ENCODE measurements at regions not wholly inside any gene's neighbourhood (a gene's known extent, or its start where the extent isn't known, plus 50 kb on each side); places are given as distances from the start of the nearest gene placed in this dataset.

DNA sequence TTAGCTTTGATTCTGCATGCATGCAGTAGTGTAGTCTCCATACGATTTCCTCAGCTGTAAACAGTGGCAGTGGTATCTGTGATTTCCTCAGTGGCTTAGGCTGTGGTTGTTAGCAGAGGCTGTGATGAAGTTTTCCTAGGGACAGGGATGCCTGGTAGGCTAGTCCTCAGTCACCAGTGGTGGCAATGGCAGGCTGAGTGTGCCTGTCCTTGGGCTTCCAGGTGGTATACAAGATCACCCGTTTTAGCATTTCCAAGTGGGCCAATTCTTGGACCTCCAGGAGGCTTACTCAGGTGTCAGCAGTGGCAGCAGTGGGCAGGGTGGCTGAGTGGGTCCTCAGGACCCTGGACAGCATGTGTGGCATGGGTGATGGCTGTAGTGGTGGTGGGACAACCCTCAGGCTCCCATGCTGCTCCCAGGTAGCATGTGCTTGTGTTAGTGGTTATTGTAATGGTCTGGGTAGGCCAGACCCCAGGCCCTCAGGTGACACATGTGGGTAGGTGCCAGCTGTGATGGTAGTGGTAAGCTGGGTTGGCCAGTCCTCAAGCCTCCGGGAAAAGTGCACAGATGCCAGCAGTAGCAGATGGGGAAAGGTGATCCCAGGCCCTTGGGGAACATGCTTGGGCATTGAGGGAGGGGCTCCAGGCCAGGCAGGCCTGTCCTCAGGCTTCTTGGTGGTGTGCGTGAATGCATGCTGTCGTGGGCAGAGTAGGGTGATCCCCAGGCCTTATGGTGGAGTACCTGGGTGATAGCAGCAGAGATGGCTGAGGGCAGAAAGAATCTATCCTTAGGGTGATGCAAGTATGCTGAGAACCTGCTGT lies 146.5 kb downstream of the PAPOLA start:
- no peak for TF ChIP-seq POLR2A (IDR thresholded peaks at IDR 0.05; ENCODE audit: extremely low read depth, insufficient read length)
- TF ChIP-seq, protein P1, sequence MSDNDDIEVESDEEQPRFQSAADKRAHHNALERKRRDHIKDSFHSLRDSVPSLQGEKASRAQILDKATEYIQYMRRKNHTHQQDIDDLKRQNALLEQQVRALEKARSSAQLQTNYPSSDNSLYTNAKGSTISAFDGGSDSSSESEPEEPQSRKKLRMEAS (IDR thresholded peaks at IDR 0.05; ENCODE audit: low read depth, low read length) = no peak
- TF ChIP-seq, protein P2, sequence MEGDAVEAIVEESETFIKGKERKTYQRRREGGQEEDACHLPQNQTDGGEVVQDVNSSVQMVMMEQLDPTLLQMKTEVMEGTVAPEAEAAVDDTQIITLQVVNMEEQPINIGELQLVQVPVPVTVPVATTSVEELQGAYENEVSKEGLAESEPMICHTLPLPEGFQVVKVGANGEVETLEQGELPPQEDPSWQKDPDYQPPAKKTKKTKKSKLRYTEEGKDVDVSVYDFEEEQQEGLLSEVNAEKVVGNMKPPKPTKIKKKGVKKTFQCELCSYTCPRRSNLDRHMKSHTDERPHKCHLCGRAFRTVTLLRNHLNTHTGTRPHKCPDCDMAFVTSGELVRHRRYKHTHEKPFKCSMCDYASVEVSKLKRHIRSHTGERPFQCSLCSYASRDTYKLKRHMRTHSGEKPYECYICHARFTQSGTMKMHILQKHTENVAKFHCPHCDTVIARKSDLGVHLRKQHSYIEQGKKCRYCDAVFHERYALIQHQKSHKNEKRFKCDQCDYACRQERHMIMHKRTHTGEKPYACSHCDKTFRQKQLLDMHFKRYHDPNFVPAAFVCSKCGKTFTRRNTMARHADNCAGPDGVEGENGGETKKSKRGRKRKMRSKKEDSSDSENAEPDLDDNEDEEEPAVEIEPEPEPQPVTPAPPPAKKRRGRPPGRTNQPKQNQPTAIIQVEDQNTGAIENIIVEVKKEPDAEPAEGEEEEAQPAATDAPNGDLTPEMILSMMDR (IDR thresholded peaks at IDR 0.05; ENCODE audit: low read depth, low read length) = no peak
- TF ChIP-seq MYC (IDR thresholded peaks at IDR 0.05; ENCODE audit: low read depth, low read length) = no peak
- DNase-seq (ENCODE audit: low read depth) = no peak
- H3K4me3 ChIP-seq (ENCODE audit: low read depth, low read length) = no peak overlapping the region

DNA sequence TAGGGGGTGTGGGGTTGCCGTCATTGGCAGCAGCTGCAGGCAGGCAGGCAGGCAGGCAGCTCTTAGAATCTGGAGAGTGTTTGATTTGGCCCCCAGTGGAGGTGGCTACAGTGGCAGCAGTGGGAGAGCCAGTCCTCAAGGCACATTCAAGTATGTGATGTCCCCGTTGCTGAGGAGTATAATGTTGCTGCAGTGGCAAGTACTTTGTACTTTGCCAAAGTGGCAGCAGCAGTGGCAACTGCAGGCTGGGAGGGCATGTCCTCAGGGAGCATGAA lies 147.1 kb downstream of the PAPOLA start:
- DNase-seq (ENCODE audit: low read depth) = no peak
- no peak overlapping the region for H3K4me3 ChIP-seq (ENCODE audit: low read depth, low read length)
- TF ChIP-seq, protein P1 (IDR thresholded peaks at IDR 0.05; ENCODE audit: low read depth, low read length) = no peak
- TF ChIP-seq POLR2A (IDR thresholded peaks at IDR 0.05; ENCODE audit: extremely low read depth, insufficient read length) (no peak), MYC (IDR thresholded peaks at IDR 0.05; ENCODE audit: low read depth, low read length) (no peak)
- TF ChIP-seq, protein P2 (IDR thresholded peaks at IDR 0.05; ENCODE audit: low read depth, low read length) = no peak

DNA sequence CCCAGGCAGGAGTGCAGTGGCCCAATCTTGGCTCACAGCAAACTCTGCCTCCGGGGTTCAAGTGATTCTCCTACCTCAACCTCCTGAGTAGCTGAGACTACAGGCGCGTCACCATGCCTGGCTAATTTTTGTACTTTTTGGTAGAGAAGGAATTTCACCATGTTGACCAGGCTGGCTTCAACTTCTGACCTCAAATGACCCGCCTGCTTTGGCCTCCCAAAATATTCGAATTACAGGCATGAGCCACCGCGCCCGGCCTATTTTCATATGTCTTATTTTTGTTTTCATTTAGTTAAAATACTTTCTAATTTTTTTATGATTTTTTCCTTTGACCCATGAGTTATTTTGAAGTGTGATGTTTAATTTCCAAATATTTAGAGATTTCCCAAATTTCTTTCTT lies 143.6 kb upstream of the VRK1 start:
- H3K4me3 ChIP-seq (ENCODE audit: low read depth, low read length) = no peak overlapping the region
- DNase-seq (ENCODE audit: low read depth) = no peak
- TF ChIP-seq POLR2A (IDR thresholded peaks at IDR 0.05; ENCODE audit: extremely low read depth, insufficient read length) (no peak), MYC (IDR thresholded peaks at IDR 0.05; ENCODE audit: low read depth, low read length) (no peak)
- TF ChIP-seq, protein P2 (IDR thresholded peaks at IDR 0.05; ENCODE audit: low read depth, low read length) = no peak
- TF ChIP-seq, protein P1 (IDR thresholded peaks at IDR 0.05; ENCODE audit: low read depth, low read length) = no peak

DNA sequence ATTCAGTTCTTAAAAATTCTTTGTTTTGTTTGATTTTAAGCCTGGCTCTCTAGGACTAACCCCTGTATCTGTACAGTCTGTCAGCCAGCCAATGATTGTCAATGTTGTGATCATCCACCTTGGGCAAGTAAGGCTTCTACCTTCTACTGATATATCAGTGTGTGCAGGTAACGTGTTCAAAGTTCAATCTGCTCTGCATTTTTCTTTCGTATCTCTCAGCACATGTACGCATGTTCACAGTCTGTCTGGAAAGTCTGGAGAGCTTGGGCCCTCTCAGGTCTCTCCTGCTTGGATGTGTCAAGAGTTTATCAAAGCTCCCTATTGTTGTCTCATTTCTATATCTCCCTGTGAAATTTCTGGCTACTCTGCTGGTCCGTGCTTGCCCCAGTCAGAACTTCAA lies 138.6 kb upstream of the VRK1 start:
- no peak for TF ChIP-seq MYC (IDR thresholded peaks at IDR 0.05; ENCODE audit: low read depth, low read length)
- TF ChIP-seq, protein P2 (IDR thresholded peaks at IDR 0.05; ENCODE audit: low read depth, low read length) = no peak
- DNase-seq (ENCODE audit: low read depth) = no peak
- no peak overlapping the region for H3K4me3 ChIP-seq (ENCODE audit: low read depth, low read length)

- no peak for TF ChIP-seq MYC (IDR thresholded peaks at IDR 0.05; ENCODE audit: low read depth, low read length)
- TF ChIP-seq POLR2A (IDR thresholded peaks at IDR 0.05; ENCODE audit: extremely low read depth, insufficient read length) = no peak
- TF ChIP-seq, protein P1 (IDR thresholded peaks at IDR 0.05; ENCODE audit: low read depth, low read length) = no peak
- TF ChIP-seq, protein P2 (IDR thresholded peaks at IDR 0.05; ENCODE audit: low read depth, low read length) = no peak
- H3K4me3 ChIP-seq (ENCODE audit: low read depth, low read length) = no peak overlapping the region
- no peak for DNase-seq (ENCODE audit: low read depth)
Observed at GRCh38 chr14:96660123-96660522, 137.1 kb upstream of the VRK1 start.

DNA sequence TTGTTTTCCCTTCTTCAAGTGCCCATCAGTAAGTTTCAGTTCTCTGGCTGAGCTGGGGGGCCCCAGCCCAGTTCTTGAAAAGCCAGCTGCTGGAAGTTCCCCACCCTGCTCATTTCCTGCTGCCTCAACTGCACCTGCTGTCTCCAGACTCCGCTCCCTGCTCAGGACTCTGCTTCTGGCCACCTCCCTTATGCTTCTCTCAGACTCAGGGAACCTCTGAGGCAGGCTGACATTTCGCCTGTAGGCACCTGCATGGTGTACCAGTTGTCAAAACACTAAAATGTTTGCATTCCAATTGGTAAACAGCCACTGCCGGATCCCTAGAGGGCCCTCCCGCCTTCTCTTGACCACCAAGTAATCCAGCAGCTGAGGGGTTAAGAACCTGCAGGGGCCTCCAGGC lies 136.5 kb upstream of the VRK1 start:
- H3K4me3 ChIP-seq (ENCODE audit: low read depth, low read length) = no peak overlapping the region
- TF ChIP-seq MYC (IDR thresholded peaks at IDR 0.05; ENCODE audit: low read depth, low read length) = no peak
- no peak for TF ChIP-seq POLR2A (IDR thresholded peaks at IDR 0.05; ENCODE audit: extremely low read depth, insufficient read length)
- TF ChIP-seq, protein P2 (IDR thresholded peaks at IDR 0.05; ENCODE audit: low read depth, low read length) = no peak
- TF ChIP-seq, protein P1 (IDR thresholded peaks at IDR 0.05; ENCODE audit: low read depth, low read length) = no peak
- no peak for DNase-seq (ENCODE audit: low read depth)
